HG02885 (cell line): ENCODE measurements at regions not wholly inside any gene's neighbourhood (a gene's known extent, or its start where the extent isn't known, plus 50 kb on each side); places are given as distances from the start of the nearest gene placed in this dataset.
A peak's percentile ranks its signal among the peaks of the same experiment; 100 is the strongest.

Source experiments
- ATAC-seq: cut with Tn5 transposase; IDR thresholded peaks from one replicate; pipeline ENCODE4 v1.9.1; 2021; ENCODE audit warnings: mild to moderate bottlenecking; ENCODE audit not compliant: unreplicated experiment, poor library complexity

GRCh38 chrX:20641954-20642353 is 375.2 kb upstream of the RPS6KA3 start:
- ATAC-seq = no peak

GRCh38 chrX:20639115-20639514 is 372.4 kb upstream of the RPS6KA3 start:
- no peak for ATAC-seq

DNA sequence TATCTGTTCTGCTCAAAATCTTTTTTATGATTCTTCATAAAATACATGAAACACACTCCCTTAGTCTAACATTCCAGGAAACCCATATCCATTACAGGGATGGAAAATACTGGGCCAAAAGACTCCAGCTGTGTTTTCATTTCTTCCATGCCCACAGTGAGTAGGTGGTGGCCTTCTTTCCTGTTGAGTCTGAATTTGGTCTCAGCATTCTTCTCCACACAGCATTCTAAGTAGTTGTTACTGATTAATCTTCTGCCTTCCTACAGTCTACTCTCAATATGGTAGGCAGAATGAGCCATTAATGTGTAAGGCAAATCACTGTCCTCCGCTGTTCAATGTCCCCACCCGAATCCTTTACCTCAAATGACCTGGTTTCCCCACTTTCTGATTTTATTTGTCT is 370.6 kb upstream of the RPS6KA3 start:
- ATAC-seq = no peak

- no peak for ATAC-seq
Observed at GRCh38 chrX:20633451-20633850, 366.7 kb upstream of the RPS6KA3 start.

GRCh38 chrX:20623448-20623847 is 356.7 kb upstream of the RPS6KA3 start:
- ATAC-seq = no peak

GRCh38 chrX:20620306-20620705 is 353.6 kb upstream of the RPS6KA3 start:
- ATAC-seq = no peak

- ATAC-seq = no peak
Observed at GRCh38 chrX:20609916-20610415, 343.3 kb upstream of the RPS6KA3 start.

DNA sequence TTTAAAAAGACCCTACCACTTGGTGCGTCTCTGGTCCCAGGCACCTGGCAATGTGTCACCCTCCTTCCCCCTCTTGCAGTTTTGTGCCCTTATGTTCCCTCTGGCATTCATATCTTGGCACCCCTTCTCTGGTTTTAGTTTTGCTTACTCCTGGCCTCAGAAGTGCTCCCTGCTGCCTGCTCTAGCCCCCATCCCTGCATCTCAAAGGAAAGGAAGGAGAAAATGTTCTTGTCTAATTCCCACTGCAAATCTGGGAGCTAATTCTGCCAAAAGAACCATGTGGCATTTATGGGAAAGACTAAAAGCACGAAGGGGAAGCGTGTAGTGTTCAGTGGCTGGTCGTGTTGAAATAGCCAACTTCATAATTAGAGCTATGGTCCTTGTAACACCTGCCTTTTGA is 340.1 kb upstream of the RPS6KA3 start:
- ATAC-seq = no peak

GRCh38 chrX:20596856-20597255 is 330.1 kb upstream of the RPS6KA3 start:
- ATAC-seq = no peak

DNA sequence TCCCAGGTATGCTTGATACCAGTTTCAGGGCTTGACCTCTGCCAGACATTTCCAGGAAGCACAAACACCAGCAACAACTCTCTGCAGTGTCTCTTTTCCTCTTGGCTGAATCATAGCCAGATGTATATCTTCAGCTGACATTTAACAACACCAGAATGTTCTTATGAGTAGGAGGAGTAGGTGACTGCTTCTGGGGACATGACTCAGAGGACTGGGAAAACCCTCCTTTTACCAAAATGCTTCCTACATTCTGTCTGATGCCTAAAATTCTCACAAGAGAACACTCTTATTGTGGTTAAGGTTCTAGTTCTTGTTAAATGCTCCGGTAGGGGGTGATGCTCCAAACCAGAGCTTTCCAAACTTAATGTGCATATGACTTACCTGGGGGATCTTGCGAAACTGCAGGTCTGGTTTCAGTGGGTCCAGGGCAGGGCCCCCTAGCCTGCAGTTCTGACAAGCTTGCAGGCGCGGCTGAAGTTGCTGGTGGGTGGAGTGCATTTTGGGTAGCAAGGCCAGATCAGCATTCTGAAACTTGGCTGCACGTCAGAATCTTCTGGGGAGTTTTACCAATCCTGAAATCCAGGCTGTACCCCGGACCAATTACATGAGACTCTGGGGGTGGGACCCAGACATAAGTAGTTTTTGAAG is 329.3 kb upstream of the RPS6KA3 start:
- ATAC-seq = peak; percentile 42

DNA sequence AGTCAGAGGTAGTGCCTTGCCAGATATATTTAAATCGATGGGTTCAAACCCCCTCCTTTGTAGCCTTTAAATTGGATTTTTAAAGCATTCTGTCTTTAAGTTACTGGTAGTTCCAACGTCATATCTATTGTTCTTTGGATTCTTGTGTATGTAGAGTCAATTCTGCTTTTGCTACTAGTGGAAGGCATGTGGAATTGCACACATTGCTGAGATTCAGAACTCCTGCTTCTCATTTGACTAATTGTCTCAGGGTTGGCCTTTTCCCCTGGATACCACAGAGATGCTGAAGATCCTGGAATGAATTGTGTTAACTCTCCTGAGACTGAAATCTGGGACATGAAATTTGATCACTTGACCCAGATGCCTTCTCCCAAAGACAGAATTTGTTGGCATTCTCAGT is 328.3 kb upstream of the RPS6KA3 start:
- no peak for ATAC-seq

GRCh38 chrX:20593836-20594235 is 327.1 kb upstream of the RPS6KA3 start:
- ATAC-seq = no peak

GRCh38 chrX:20593402-20593801 is 326.7 kb upstream of the RPS6KA3 start:
- ATAC-seq = no peak

- no peak for ATAC-seq
Observed at GRCh38 chrX:20591246-20591645, 324.5 kb upstream of the RPS6KA3 start.

DNA sequence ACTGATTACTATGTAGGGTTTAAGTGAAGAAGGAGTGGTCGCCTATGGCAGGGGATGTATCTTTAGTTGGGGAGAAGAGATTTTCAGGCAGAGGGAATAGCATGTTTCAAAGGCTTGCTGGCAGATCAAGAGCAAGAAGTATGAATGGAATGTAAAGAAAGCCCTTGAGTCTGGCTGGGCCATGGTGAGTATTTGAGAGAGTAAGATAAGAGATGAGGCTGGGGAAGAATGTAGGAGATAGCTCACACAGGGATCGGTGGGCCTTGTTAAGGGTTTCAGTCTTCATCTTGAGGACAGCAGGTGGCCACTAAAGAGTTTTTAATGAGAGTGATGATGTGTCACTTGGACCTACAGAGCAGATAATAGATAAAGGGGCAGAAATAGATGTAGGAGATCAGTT is 319.1 kb upstream of the RPS6KA3 start:
- no peak for ATAC-seq

GRCh38 chrX:20571611-20572010 is 304.9 kb upstream of the RPS6KA3 start:
- no peak for ATAC-seq

DNA sequence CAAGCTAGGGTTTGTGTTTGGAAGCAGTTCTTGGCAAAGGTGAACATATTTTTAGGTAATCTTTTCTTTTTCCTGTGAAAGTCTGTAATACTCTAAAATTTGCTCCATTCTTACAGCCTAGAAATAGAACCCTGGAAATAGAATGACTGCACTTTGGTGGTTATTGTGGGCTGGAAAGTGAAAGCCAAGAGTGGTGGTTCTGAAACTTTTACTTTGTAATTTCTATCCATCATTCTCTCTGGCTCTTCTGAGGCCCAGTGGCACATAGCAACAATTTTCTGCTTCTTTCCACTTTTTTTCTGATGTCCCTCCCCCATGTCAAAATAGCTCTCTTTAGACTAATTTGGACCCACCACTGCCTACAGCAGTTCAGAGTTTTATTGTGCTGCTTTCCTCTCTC is 300.4 kb upstream of the RPS6KA3 start:
- ATAC-seq = peak; percentile 80

GRCh38 chrX:20547611-20548051 is 280.9 kb upstream of the RPS6KA3 start:
- peak; percentile 68 for ATAC-seq

GRCh38 chrX:20545538-20545937 is 278.8 kb upstream of the RPS6KA3 start:
- no peak for ATAC-seq

DNA sequence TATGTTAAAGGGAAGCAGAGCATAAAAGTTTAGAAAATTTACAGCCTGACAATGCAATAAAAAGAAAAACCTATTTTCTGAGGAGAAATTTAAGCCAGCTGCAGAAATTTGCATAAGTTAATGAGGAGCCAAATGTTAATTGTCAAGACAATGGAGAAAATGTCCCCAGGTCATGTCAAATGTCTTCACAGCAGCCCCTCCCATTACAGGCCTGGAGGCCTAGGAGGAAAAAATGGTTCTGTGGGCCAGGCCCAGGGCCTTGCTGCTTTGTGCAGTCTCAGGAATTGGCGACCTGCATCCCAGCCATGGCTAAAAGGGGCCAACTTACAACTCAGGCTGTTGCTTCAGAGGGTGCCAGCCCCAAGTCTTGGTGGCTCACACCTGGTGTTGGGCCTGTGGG is 275.4 kb upstream of the RPS6KA3 start:
- no peak for ATAC-seq

DNA sequence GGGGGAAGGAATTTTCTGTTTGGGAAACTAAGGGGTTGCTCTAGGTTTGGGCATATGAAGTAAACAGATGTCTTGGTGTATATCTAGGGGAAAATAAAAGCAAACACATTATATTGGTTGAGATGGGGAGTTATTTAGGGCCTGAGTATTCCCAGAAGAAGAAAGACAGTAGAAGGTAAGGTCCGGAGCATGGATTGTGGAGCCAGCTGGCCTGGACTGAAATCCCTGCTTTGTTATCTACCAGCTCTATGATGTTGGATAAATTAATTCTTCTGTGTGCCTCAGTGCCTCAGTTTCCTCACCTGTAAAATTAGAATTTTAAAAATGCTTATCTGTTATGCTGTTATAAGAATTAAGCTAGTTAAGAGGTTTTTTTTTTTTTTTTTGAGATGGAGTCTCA is 272.3 kb upstream of the RPS6KA3 start:
- ATAC-seq = no peak

DNA sequence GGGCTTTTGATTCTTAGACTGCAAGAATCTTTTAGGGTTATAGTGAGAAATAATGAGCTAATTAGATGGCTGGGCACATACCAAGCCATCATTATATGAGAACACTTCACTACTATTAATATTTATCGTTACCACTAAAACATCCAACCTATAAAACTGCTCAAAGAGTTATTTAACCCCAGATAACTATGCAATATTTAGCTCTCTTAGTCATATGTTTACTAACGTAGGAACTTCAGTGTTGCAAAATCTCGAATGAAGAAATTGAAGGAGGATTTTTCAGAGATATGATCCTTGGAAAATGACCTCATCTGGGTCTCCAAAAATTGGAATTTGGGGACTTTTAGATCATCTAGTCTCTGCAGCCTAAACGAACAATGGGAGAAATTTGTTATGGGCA is 265.0 kb upstream of the RPS6KA3 start:
- ATAC-seq = no peak
